ENCODE measurements at regions not wholly inside any gene's neighbourhood (a gene's known extent, or its start where the extent isn't known, plus 50 kb on each side); places are given as distances from the start of the nearest gene placed in this dataset.
"Not testable (repeated sequence)": the region's sequence is repeated elsewhere in the genome, so short reads cannot be mapped to it uniquely, and the experiment has no call there.

DNA sequence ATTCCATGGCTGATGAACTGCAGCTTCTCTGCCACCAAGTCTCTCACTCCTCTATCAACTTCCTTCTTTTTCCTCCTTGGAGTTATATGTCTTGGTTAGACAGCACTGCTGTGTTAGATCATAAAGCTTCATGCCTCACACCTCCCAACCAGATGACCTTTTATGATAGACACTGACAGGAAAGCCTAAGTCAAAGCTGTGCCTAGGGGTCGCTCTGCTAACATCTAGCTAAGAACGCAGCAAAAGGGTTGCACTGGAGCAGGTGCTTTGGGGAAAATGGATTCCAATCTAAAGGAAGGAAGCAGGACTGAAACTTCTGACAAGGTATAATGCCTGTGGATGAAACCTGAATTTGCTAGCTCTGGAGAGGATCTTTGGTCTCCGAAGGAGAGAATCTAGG lies 509.7 kb downstream of the SMARCA1 start:
- Histone ChIP-seq H3K36me3 (ENCODE audit: control insufficient read depth, insufficient read depth, low read length) (no peaks in the 10 kb centered on the region), H3K4me3 (ENCODE audit: low read depth, low read length) (no peak overlapping the region), H3K4me1 (ENCODE audit: control insufficient read depth, insufficient read depth, low read length) (peaks cover 6% of the 10 kb centered on the region), H3K27me3 (ENCODE audit: control insufficient read depth, insufficient read depth, low read length) (no peaks in the 10 kb centered on the region), H3K9ac (ENCODE audit: low read depth, low read length) (no peak overlapping the region), H3K9me3 (ENCODE audit: control insufficient read depth, insufficient read depth, low read length) (no peaks in the 10 kb centered on the region)

GRCh38 chrX:129007631-129008030 lies 515.7 kb downstream of the SMARCA1 start:
- no peaks in the 10 kb centered on the region for H3K4me1 ChIP-seq (ENCODE audit: control insufficient read depth, insufficient read depth, low read length)
- H3K36me3 ChIP-seq (ENCODE audit: control insufficient read depth, insufficient read depth, low read length), result no peaks in the 10 kb centered on the region
- H3K4me3 ChIP-seq (ENCODE audit: low read depth, low read length), result no peak overlapping the region
- H3K9ac ChIP-seq (ENCODE audit: low read depth, low read length), result no peak overlapping the region
- H3K9me3 ChIP-seq (ENCODE audit: control insufficient read depth, insufficient read depth, low read length), result no peaks in the 10 kb centered on the region
- H3K27me3 ChIP-seq (ENCODE audit: control insufficient read depth, insufficient read depth, low read length), result no peaks in the 10 kb centered on the region

GRCh38 chrX:129006491-129006890 lies 516.8 kb downstream of the SMARCA1 start:
- Histone ChIP-seq H3K27me3 (ENCODE audit: control insufficient read depth, insufficient read depth, low read length) (no peaks in the 10 kb centered on the region), H3K9me3 (ENCODE audit: control insufficient read depth, insufficient read depth, low read length) (no peaks in the 10 kb centered on the region)

GRCh38 chrX:129000797-129001196 lies 522.5 kb downstream of the SMARCA1 start:
- no peaks in the 10 kb centered on the region for H3K9me3 ChIP-seq (ENCODE audit: control insufficient read depth, insufficient read depth, low read length)
- H3K36me3 ChIP-seq (ENCODE audit: control insufficient read depth, insufficient read depth, low read length), result no peaks in the 10 kb centered on the region
- no peak overlapping the region for H3K9ac ChIP-seq (ENCODE audit: low read depth, low read length)
- H3K27me3 ChIP-seq (ENCODE audit: control insufficient read depth, insufficient read depth, low read length), result no peaks in the 10 kb centered on the region
- no peak overlapping the region for H3K4me3 ChIP-seq (ENCODE audit: low read depth, low read length)
- no peaks in the 10 kb centered on the region for H3K4me1 ChIP-seq (ENCODE audit: control insufficient read depth, insufficient read depth, low read length)

More at GRCh38 chrX:129006491-129006890, 516.8 kb downstream of the SMARCA1 start:
- H3K4me1 ChIP-seq (ENCODE audit: control insufficient read depth, insufficient read depth, low read length), result no peaks in the 10 kb centered on the region
- H3K36me3 ChIP-seq (ENCODE audit: control insufficient read depth, insufficient read depth, low read length), result no peaks in the 10 kb centered on the region
- H3K9ac ChIP-seq (ENCODE audit: low read depth, low read length), result no peak overlapping the region
- H3K4me3 ChIP-seq (ENCODE audit: low read depth, low read length), result no peak overlapping the region

DNA sequence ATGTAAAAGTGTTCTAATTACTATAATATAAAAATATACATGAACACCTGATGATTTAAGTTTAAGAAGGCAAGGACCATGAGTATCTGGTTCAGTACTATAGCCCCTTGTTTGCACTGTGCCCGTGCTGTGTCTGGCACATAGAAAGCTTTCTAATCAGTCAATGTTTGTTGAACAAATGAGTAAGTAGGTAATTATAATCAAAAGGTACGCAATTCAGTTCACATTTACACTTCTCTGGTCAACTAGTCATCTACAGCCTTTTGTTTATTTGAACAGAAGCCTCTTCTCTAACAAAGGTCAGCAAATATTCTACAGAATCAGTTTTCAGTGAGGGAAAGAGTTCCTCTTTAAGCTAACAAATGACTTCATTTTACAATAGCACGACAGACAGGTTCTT lies 523.3 kb downstream of the SMARCA1 start:
- no peak overlapping the region for H3K4me3 ChIP-seq (ENCODE audit: low read depth, low read length)
- no peak overlapping the region for H3K9ac ChIP-seq (ENCODE audit: low read depth, low read length)
- H3K27me3 ChIP-seq (ENCODE audit: control insufficient read depth, insufficient read depth, low read length), result no peaks in the 10 kb centered on the region
- no peaks in the 10 kb centered on the region for H3K9me3 ChIP-seq (ENCODE audit: control insufficient read depth, insufficient read depth, low read length)
- no peaks in the 10 kb centered on the region for H3K4me1 ChIP-seq (ENCODE audit: control insufficient read depth, insufficient read depth, low read length)
- H3K36me3 ChIP-seq (ENCODE audit: control insufficient read depth, insufficient read depth, low read length), result no peaks in the 10 kb centered on the region

- Histone ChIP-seq H3K9ac (ENCODE audit: low read depth, low read length) (no peak overlapping the region), H3K9me3 (ENCODE audit: control insufficient read depth, insufficient read depth, low read length) (peaks cover 2% of the 10 kb centered on the region), H3K36me3 (ENCODE audit: control insufficient read depth, insufficient read depth, low read length) (no peaks in the 10 kb centered on the region), H3K4me1 (ENCODE audit: control insufficient read depth, insufficient read depth, low read length) (no peaks in the 10 kb centered on the region), H3K4me3 (ENCODE audit: low read depth, low read length) (no peak overlapping the region), H3K27me3 (ENCODE audit: control insufficient read depth, insufficient read depth, low read length) (no peaks in the 10 kb centered on the region)
These were observed 531.0 kb downstream of the SMARCA1 start for GRCh38 chrX:128992107-128992971.

DNA sequence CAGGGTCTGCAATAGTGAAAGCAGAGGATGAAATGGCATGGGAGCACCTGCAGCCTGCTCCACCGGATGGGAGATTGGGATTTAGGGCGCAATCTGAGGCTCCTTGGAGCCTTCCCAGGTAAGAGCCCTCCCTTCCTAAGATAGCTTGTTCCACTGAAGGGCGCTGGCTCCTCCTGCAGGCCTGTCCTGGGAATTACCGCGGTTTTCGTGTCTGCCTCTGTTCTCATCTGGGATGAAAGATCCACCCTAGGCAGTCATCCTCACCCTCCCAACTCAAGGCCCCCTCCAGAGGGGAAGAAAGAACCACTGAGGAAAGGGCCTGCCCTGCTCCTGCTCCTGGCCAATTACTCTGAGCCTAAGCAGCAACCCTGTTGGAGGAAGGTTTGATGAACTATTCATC lies 547.5 kb downstream of the SMARCA1 start:
- H3K4me3 ChIP-seq (ENCODE audit: low read depth, low read length), result no peak overlapping the region
- H3K36me3 ChIP-seq (ENCODE audit: control insufficient read depth, insufficient read depth, low read length), result no peaks in the 10 kb centered on the region
- H3K27me3 ChIP-seq (ENCODE audit: control insufficient read depth, insufficient read depth, low read length), result no peaks in the 10 kb centered on the region
- H3K9ac ChIP-seq (ENCODE audit: low read depth, low read length), result no peak overlapping the region
- H3K4me1 ChIP-seq (ENCODE audit: control insufficient read depth, insufficient read depth, low read length), result peaks cover 14% of the 10 kb centered on the region
- no peaks in the 10 kb centered on the region for H3K9me3 ChIP-seq (ENCODE audit: control insufficient read depth, insufficient read depth, low read length)

DNA sequence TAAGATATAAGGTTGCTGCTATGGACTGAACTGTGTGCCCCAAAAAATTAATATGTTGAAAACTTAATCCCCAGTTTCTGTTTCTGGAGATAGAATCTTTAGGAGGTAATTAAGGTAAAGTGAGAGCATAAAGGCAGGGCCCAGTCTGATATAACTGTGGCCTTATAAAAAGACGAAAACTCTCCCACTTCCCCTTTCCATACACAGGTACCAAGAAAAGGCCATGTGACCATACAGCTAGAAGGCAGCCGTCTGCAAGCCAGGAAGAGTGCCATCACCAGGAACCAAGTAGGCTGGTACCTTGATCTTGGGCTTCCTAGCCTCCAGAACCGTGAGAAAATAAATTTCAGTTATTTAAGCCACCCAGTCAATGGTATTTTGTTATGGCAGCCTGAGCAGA lies 550.3 kb downstream of the SMARCA1 start:
- H3K4me3 ChIP-seq (ENCODE audit: low read depth, low read length), result no peak overlapping the region
- no peaks in the 10 kb centered on the region for H3K36me3 ChIP-seq (ENCODE audit: control insufficient read depth, insufficient read depth, low read length)
- H3K27me3 ChIP-seq (ENCODE audit: control insufficient read depth, insufficient read depth, low read length), result no peaks in the 10 kb centered on the region
- H3K9me3 ChIP-seq (ENCODE audit: control insufficient read depth, insufficient read depth, low read length), result no peaks in the 10 kb centered on the region
- H3K4me1 ChIP-seq (ENCODE audit: control insufficient read depth, insufficient read depth, low read length), result peaks cover 14% of the 10 kb centered on the region
- H3K9ac ChIP-seq (ENCODE audit: low read depth, low read length), result no peak overlapping the region

- Histone ChIP-seq H3K9ac (ENCODE audit: low read depth, low read length) (no peak overlapping the region), H3K4me3 (ENCODE audit: low read depth, low read length) (no peak overlapping the region), H3K4me1 (ENCODE audit: control insufficient read depth, insufficient read depth, low read length) (no peaks in the 10 kb centered on the region), H3K9me3 (ENCODE audit: control insufficient read depth, insufficient read depth, low read length) (no peaks in the 10 kb centered on the region), H3K36me3 (ENCODE audit: control insufficient read depth, insufficient read depth, low read length) (no peaks in the 10 kb centered on the region), H3K27me3 (ENCODE audit: control insufficient read depth, insufficient read depth, low read length) (no peaks in the 10 kb centered on the region)
These were observed 562.0 kb downstream of the SMARCA1 start for GRCh38 chrX:128961290-128961689.

DNA sequence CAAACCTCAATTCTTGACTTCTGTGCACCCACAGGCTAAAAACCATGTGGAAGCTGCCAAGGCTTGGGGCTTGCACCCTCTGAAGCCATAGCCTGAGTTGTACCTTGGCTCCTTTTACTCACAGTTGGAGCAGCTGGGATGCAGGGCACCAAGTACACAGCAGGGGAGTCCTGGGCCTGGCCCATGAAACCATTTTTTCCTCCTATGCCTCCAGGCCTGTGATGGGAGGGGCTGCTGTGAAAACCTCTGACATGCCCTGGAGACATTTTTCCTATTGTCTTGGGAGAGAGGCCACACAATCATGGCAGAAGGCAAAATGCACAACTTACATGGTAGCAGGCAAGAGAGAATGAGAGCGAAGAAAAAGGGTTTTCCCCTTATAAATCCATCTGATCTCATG lies 568.6 kb downstream of the SMARCA1 start:
- H3K4me3 ChIP-seq (ENCODE audit: low read depth, low read length); H3K9me3 ChIP-seq (ENCODE audit: control insufficient read depth, insufficient read depth, low read length); H3K9ac ChIP-seq (ENCODE audit: low read depth, low read length); H3K36me3 ChIP-seq (ENCODE audit: control insufficient read depth, insufficient read depth, low read length); H3K27me3 ChIP-seq (ENCODE audit: control insufficient read depth, insufficient read depth, low read length); H3K4me1 ChIP-seq (ENCODE audit: control insufficient read depth, insufficient read depth, low read length): not testable (repeated sequence)

DNA sequence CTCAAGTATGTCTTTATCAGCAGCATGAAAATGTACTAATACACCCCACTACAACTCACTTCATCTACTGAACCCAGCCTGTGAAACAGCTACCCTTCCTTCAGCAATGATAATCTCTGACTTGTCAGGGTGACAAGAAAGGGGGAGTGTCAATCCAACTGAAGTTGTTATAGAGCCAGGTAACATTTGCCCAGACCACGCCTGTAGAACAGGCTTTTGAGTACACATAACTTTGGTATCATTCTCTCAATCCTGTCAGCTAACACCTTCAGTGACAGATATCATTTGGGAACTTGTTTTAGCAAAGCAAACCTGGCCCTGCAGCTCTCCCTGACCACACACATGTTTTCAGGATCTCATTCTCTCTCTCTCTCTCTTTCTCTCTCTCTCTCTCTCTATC lies 592.2 kb downstream of the SMARCA1 start:
- Histone ChIP-seq H3K36me3 (ENCODE audit: control insufficient read depth, insufficient read depth, low read length) (no peaks in the 10 kb centered on the region), H3K4me3 (ENCODE audit: low read depth, low read length) (no peak overlapping the region), H3K4me1 (ENCODE audit: control insufficient read depth, insufficient read depth, low read length) (no peaks in the 10 kb centered on the region), H3K9me3 (ENCODE audit: control insufficient read depth, insufficient read depth, low read length) (no peaks in the 10 kb centered on the region), H3K27me3 (ENCODE audit: control insufficient read depth, insufficient read depth, low read length) (no peaks in the 10 kb centered on the region), H3K9ac (ENCODE audit: low read depth, low read length) (no peak overlapping the region)

DNA sequence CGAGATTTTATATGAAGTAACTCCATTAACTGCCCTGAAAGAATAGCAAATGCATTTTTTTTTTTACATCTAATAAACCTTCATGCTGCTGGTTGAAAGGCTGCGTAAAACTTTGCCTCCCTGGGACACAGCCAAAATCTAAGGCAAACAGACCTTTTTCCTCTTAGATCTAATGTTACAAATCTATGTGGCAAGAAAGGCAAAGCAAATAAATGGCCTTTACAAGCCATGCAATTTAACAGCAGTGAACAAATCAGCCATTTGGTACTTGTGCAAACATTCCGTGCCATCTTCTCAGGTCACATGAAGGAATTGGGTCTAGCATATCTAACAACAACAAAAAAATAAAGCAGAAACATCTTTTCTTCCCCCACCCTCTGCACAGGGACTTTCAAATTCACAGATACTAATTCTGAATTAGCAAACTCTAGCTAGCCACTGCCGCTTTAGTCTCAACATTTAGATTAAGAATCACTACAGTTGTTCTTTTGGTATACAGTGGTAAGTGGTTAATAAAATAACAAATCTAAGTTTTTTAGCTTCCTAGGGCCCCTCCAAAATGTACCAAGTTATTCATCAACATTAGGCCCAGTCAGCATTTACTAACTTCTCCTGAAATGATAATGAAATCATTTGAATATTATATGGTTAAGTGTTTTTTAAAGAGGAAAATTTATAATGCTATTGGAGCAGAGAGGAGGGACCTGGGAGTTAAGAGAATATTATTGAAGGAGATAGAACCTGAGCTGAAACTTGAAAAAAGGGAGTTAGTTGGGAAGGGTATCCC lies 593.8 kb downstream of the SMARCA1 start:
- H3K9ac ChIP-seq (ENCODE audit: low read depth, low read length), result no peak overlapping the region
- no peaks in the 10 kb centered on the region for H3K36me3 ChIP-seq (ENCODE audit: control insufficient read depth, insufficient read depth, low read length)
- no peaks in the 10 kb centered on the region for H3K4me1 ChIP-seq (ENCODE audit: control insufficient read depth, insufficient read depth, low read length)
- H3K4me3 ChIP-seq (ENCODE audit: low read depth, low read length), result no peak overlapping the region
- H3K9me3 ChIP-seq (ENCODE audit: control insufficient read depth, insufficient read depth, low read length), result no peaks in the 10 kb centered on the region
- H3K27me3 ChIP-seq (ENCODE audit: control insufficient read depth, insufficient read depth, low read length), result no peaks in the 10 kb centered on the region

Data from iPS-15b (cell line).